GM23338 (cell line): ENCODE measurements at regions not wholly inside any gene's neighbourhood (a gene's known extent, or its start where the extent isn't known, plus 50 kb on each side); places are given as distances from the start of the nearest gene placed in this dataset.

ENCODE experiments used
- ATAC-seq: fragments of 200-7000 bp; cut with Tn5 transposase; 3 replicates; pipeline ENCODE4 v1.9.1; 2020
- DNase-seq: peaks from one replicate; pipeline ENCODE4 v3.0.0-alpha.2; 2015; ENCODE audit warnings: low spot score
- H2AFZ ChIP-seq: fragments of 200-600 bp; sonication (generic); 2 replicates; pipeline ENCODE4 v1.8.0; 2016; ENCODE audit warnings: antibody characterized with exemption, mild to moderate bottlenecking, moderate library complexity
- H3F3A ChIP-seq: fragments of 200-600 bp; sonication (generic); replicated peaks from 2 replicates; pipeline ENCODE4 v1.8.0; 2017; ENCODE audit warnings: antibody characterized with exemption, mixed run types, low read depth
- H3K27ac ChIP-seq: fragments of 200-600 bp; sonication (generic); 2 replicates; pipeline ENCODE4 v1.6.1; 2016; ENCODE audit warnings: low read depth
- H3K27me3 ChIP-seq: fragments of 200-600 bp; sonication (generic); 2 replicates; pipeline ENCODE4 v1.8.0; 2016; ENCODE audit warnings: mild to moderate bottlenecking, mixed run types, moderate library complexity; ENCODE audit not compliant: insufficient read depth
- H3K36me3 ChIP-seq: fragments of 200-600 bp; sonication (generic); 2 replicates; pipeline ENCODE4 v1.8.0; 2016; ENCODE audit warnings: mild to moderate bottlenecking; ENCODE audit not compliant: insufficient read depth
- H3K4me1 ChIP-seq: fragments of 200-600 bp; sonication (generic); 2 replicates; pipeline ENCODE4 v1.8.0; 2016; ENCODE audit warnings: mild to moderate bottlenecking, moderate library complexity; ENCODE audit not compliant: insufficient read depth
- H3K4me2 ChIP-seq: fragments of 200-600 bp; sonication (generic); 2 replicates; pipeline ENCODE4 v1.7.1; 2017; ENCODE audit warnings: mixed run types
- H3K4me3 ChIP-seq: fragments of 200-600 bp; sonication (generic); 2 replicates; pipeline ENCODE4 v1.6.1; 2016; ENCODE audit warnings: mixed run types
- H3K79me2 ChIP-seq: fragments of 200-600 bp; sonication (generic); replicated peaks from 2 replicates; pipeline ENCODE4 v1.8.0; 2017; ENCODE audit warnings: mild to moderate bottlenecking; ENCODE audit not compliant: insufficient read depth
- H3K9me2 ChIP-seq: fragments of 200-600 bp; sonication (generic); 2 replicates; pipeline ENCODE4 v1.8.0; 2017; ENCODE audit not compliant: insufficient read depth
- H4K20me1 ChIP-seq: fragments of 200-600 bp; sonication (generic); replicated peaks from 2 replicates; pipeline ENCODE4 v1.8.0; 2017; ENCODE audit warnings: mild to moderate bottlenecking; ENCODE audit not compliant: insufficient read depth
- H3K27ac Mint-ChIP-seq: 2 replicates; pipeline ENCODE4 v1.8.0; 2020; ENCODE audit warnings: inconsistent platforms, mild to moderate bottlenecking, moderate library complexity, mixed read lengths
- H3K27me3 Mint-ChIP-seq: 3 replicates; pipeline ENCODE4 v1.8.0; 2022; ENCODE audit warnings: low read depth, mild to moderate bottlenecking, moderate library complexity, mixed read lengths, inconsistent platforms; ENCODE audit not compliant: insufficient read depth, poor library complexity
- H3K36me3 Mint-ChIP-seq: 3 replicates; pipeline ENCODE4 v1.8.0; 2021; ENCODE audit warnings: low read depth, mild to moderate bottlenecking, inconsistent platforms, moderate library complexity, mixed read lengths
- H3K4me1 Mint-ChIP-seq: 3 replicates; pipeline ENCODE4 v1.8.0; 2020; ENCODE audit warnings: mild to moderate bottlenecking, inconsistent platforms, mixed read lengths
- H3K4me3 Mint-ChIP-seq: 3 replicates; pipeline ENCODE4 v1.8.0; 2021; ENCODE audit warnings: moderate library complexity, mild to moderate bottlenecking, inconsistent platforms, mixed read lengths
- H3K9me3 Mint-ChIP-seq: 3 replicates; pipeline ENCODE4 v1.8.0; 2020; ENCODE audit warnings: moderate library complexity, mild to moderate bottlenecking, inconsistent platforms, mixed read lengths
- CREB1 ChIP-seq: fragments of 250-450 bp; sonication (Bioruptor Pico); IDR thresholded peaks from 2 replicates; pipeline ENCODE4 v1.5.0; 2020; ENCODE audit warnings: low read depth, mild to moderate bottlenecking, moderate library complexity
- CTCF ChIP-seq, 2 experiments: fragments of 200-600 bp in 1 of 2; sonication (generic) in 1 of 2; conservative IDR thresholded peaks; 2 replicates each; pipeline versions ENCODE4 v1.5.1 to v1.6.1; 2016 to 2017; ENCODE audit warnings: antibody characterized with exemption in 2 of 2, low read depth in 2 of 2, mild to moderate bottlenecking in 2 of 2, moderate library complexity in 1 of 2
- ETS1 ChIP-seq: IDR thresholded peaks from 2 replicates; pipeline ENCODE4 v1.6.1; 2016; ENCODE audit warnings: antibody characterized with exemption
- EZH2 ChIP-seq: fragments of 200-600 bp; sonication (generic); IDR thresholded peaks from one replicate; pipeline ENCODE4 v1.8.0; 2017; ENCODE audit warnings: antibody characterized with exemption, mild to moderate bottlenecking, low read depth; ENCODE audit not compliant: unreplicated experiment
- EZH2phosphoT487 ChIP-seq: fragments of 200-600 bp; sonication (generic); IDR thresholded peaks from one replicate; pipeline ENCODE4 v1.8.1; 2018; ENCODE audit warnings: antibody characterized with exemption; ENCODE audit not compliant: unreplicated experiment
- JUNB ChIP-seq: IDR thresholded peaks from one replicate; pipeline ENCODE4 v1.6.1; 2016; ENCODE audit warnings: antibody characterized with exemption; ENCODE audit not compliant: unreplicated experiment
- NANOG ChIP-seq: IDR thresholded peaks from 2 replicates; pipeline ENCODE4 v1.6.1; 2016; ENCODE audit warnings: antibody characterized with exemption, borderline replicate concordance
- POLR2AphosphoS5 ChIP-seq: IDR thresholded peaks from 2 replicates; pipeline ENCODE4 v1.6.1; 2016; ENCODE audit warnings: antibody characterized with exemption, low read depth
- REST ChIP-seq: IDR thresholded peaks from one replicate; pipeline ENCODE4 v1.6.1; 2018; ENCODE audit warnings: antibody characterized with exemption; ENCODE audit not compliant: unreplicated experiment
- STAT1 ChIP-seq: IDR thresholded peaks from one replicate; pipeline ENCODE4 v1.6.1; 2016; ENCODE audit warnings: antibody characterized with exemption; ENCODE audit not compliant: unreplicated experiment
- ZNF114 ChIP-seq: fragments of 250-450 bp; sonication (Bioruptor Pico); IDR thresholded peaks from 2 replicates; pipeline ENCODE4 v1.5.0; 2020; ENCODE audit warnings: mild to moderate bottlenecking, moderate library complexity
- ZNF331 ChIP-seq: fragments of 250-450 bp; sonication (Bioruptor Pico); IDR thresholded peaks from 2 replicates; pipeline ENCODE4 v1.5.0; 2020; ENCODE audit warnings: low read depth, mild to moderate bottlenecking, moderate library complexity
- ZNF462 ChIP-seq: fragments of 250-450 bp; sonication (Bioruptor Pico); IDR thresholded peaks from 2 replicates; pipeline ENCODE4 v1.5.0; 2020; ENCODE audit warnings: mild to moderate bottlenecking, moderate library complexity

- Histone ChIP-seq H3K27ac (no peak overlapping the region), H2AFZ (peak overlapping the region; percentile 28; the same call in 1 of the 2 replicates), H3K36me3 (no peaks in the 10 kb centered on the region), H3K4me3 (no peak overlapping the region), H3K4me2 (no peak overlapping the region), H3K27me3 (no peaks in the 10 kb centered on the region), H3K4me1 (no peaks in the 10 kb centered on the region), H4K20me1 (no peaks in the 10 kb centered on the region; the same call in 1 of the 2 replicates), H3K79me2 (no peaks in the 10 kb centered on the region), H3F3A (no peaks in the 10 kb centered on the region), H3K9me2 (no peaks in the 10 kb centered on the region)
- H3K27ac Mint-ChIP-seq: no peak overlapping the region
- ATAC-seq (no peak), DNase-seq (no peak)
- no peak overlapping the region for H3K4me3 Mint-ChIP-seq
- no peaks in the 10 kb centered on the region for H3K9me3 Mint-ChIP-seq
- TF ChIP-seq EZH2 (no peak), NANOG (no peak), ZNF331 (CRISPR knock-in tag) (no peak), JUNB (no peak), EZH2phosphoT487 (no peak), REST (no peak), ZNF462 (no peak), CREB1 (CRISPR knock-in tag) (no peak), ZNF114 (CRISPR knock-in tag) (no peak), ETS1 (no peak), STAT1 (no peak), POLR2AphosphoS5 (no peak), CTCF (conservative IDR thresholded peaks at IDR 0.05; ENCODE audit: low read depth in 2 of 2) (no peak)
- H3K27me3 Mint-ChIP-seq: no peaks in the 10 kb centered on the region
- H3K4me1 Mint-ChIP-seq: no peaks in the 10 kb centered on the region
- no peaks in the 10 kb centered on the region for H3K36me3 Mint-ChIP-seq
These were observed 361.1 kb downstream of the DEPDC1B start for GRCh38 chr5:60338846-60339245.
